Endothelial cell of umbilical vein (primary cell): ENCODE measurements at regions not wholly inside any gene's neighbourhood (a gene's known extent, or its start where the extent isn't known, plus 50 kb on each side); places are given as distances from the start of the nearest gene placed in this dataset.

Source experiments
- BruUV-seq: library from RNA; stranded (reverse); fragments of 400-500 nt; replicated peaks from 2 replicates; lab custom pipeline; 2021; lab: Mats Ljungman, UMichigan
- CTCF ChIA-PET: fragments of 300-600, 350-600 bp; sonication (Branson Sonifier 250); formaldehyde crosslinking; loops from one replicate; lab custom pipeline; 2021; ENCODE audit warnings: antibody characterized with exemption, inconsistent platforms; lab: Charles Lee
- POLR2A ChIA-PET: fragments of 300-600, 350-600 bp; sonication (Branson Sonifier 250); formaldehyde crosslinking; loops from one replicate; lab custom pipeline; 2021; ENCODE audit warnings: antibody characterized with exemption, inconsistent platforms; lab: Charles Lee
- DNase-seq: peaks from one replicate; pipeline ENCODE4 v3.0.0-alpha.2; 2011; ENCODE audit warnings: low read depth, low spot score
- FAIRE-seq: peaks from 2 replicates; lab custom pipeline; 2011; peaks lifted over from hg19 to GRCh38; lab: Jason Lieb, UNC
- H2AFZ ChIP-seq: 2 replicates; pipeline ENCODE4 v1.6.0; 2012; ENCODE audit warnings: low read depth, low read length, control low read depth, inconsistent platforms
- H3K27ac ChIP-seq: 2 replicates; pipeline ENCODE4 v1.5.1; 2011; ENCODE audit warnings: low read depth, mild to moderate bottlenecking, control low read depth, low read length, moderate library complexity; ENCODE audit not compliant: insufficient read depth
- H3K27me3 ChIP-seq, 2 experiments: 2 replicates each; pipeline versions ENCODE4 v1.6.0 to v1.6.1; 2011; ENCODE audit warnings: low read length in 2 of 2, mixed read lengths in 1 of 2; ENCODE audit not compliant: control insufficient read depth in 2 of 2, insufficient read depth in 2 of 2
- H3K36me3 ChIP-seq, 2 experiments: 2 replicates in 1 of 2; 3 replicates in 1 of 2; pipeline ENCODE4 v1.5.1; 2011; ENCODE audit warnings: low read length in 2 of 2, mild to moderate bottlenecking in 1 of 2, moderate library complexity in 1 of 2; ENCODE audit not compliant: control insufficient read depth in 2 of 2, insufficient read depth in 2 of 2; ENCODE audit errors: extremely low read depth in 1 of 2
- H3K4me1 ChIP-seq: 3 replicates; pipeline ENCODE4 v1.5.1; 2011; ENCODE audit warnings: mild to moderate bottlenecking, low read length; ENCODE audit not compliant: control insufficient read depth, insufficient read depth; ENCODE audit errors: extremely low read depth
- H3K4me2 ChIP-seq: 2 replicates; pipeline ENCODE4 v1.6.1; 2011; ENCODE audit warnings: low read length, control low read depth, mixed read lengths; ENCODE audit not compliant: insufficient read depth
- H3K4me3 ChIP-seq, 3 experiments: fragments of 200-600 bp in 1 of 3; sonication (generic), shearing (Covaris generic) in 1 of 3; replicated peaks in 1 of 3; 2 replicates each; pipeline ENCODE4 v1.5.1; 2011 to 2016; ENCODE audit warnings: control low read depth in 3 of 3, low read length in 3 of 3, mild to moderate bottlenecking in 2 of 3, inconsistent platforms in 1 of 3, low read depth in 1 of 3, moderate library complexity in 1 of 3; ENCODE audit not compliant: insufficient read depth in 1 of 3
- H3K79me2 ChIP-seq: 2 replicates; pipeline ENCODE4 v1.6.0; 2012; ENCODE audit warnings: low read length, inconsistent platforms; ENCODE audit not compliant: control insufficient read depth, insufficient read depth
- H3K9ac ChIP-seq: replicated peaks from 2 replicates; pipeline ENCODE3; 2011; ENCODE audit warnings: low read length, control low read depth; ENCODE audit not compliant: insufficient read depth; ENCODE audit errors: extremely low read depth
- H3K9me1 ChIP-seq: replicated peaks from 3 replicates; pipeline ENCODE4 v1.6.0; 2011; ENCODE audit warnings: mild to moderate bottlenecking, low read length; ENCODE audit not compliant: control insufficient read depth, insufficient read depth; ENCODE audit errors: extremely low read depth
- H3K9me3 ChIP-seq: replicated peaks from 2 replicates; pipeline ENCODE4 v1.5.1; 2012; ENCODE audit warnings: low read length, inconsistent platforms; ENCODE audit not compliant: control insufficient read depth, insufficient read depth
- H4K20me1 ChIP-seq: replicated peaks from 2 replicates; pipeline ENCODE3; 2011; ENCODE audit warnings: mild to moderate bottlenecking, low read length; ENCODE audit not compliant: control insufficient read depth, insufficient read depth; ENCODE audit errors: extremely low read depth
- EZH2 ChIP-seq: IDR thresholded peaks from 2 replicates; pipeline ENCODE4 v1.6.1; 2012; ENCODE audit warnings: borderline replicate concordance, low read depth, mild to moderate bottlenecking, moderate library complexity, low read length, inconsistent platforms; ENCODE audit not compliant: severe bottlenecking
- GATA2 ChIP-seq: IDR thresholded peaks from 2 replicates; pipeline ENCODE4 v1.7.0; 2011; ENCODE audit warnings: low read depth, mild to moderate bottlenecking, moderate library complexity, mixed read lengths, low read length; ENCODE audit not compliant: insufficient read length, insufficient read depth
- JUN ChIP-seq: IDR thresholded peaks from 2 replicates; pipeline ENCODE4 v1.6.1; 2011; ENCODE audit warnings: borderline replicate concordance, low read depth; ENCODE audit not compliant: insufficient read length, insufficient read depth
- MYC ChIP-seq: IDR thresholded peaks from one replicate; pipeline ENCODE4 v1.6.1; 2011; ENCODE audit warnings: mild to moderate bottlenecking, low read depth, low read length
- POLR2A ChIP-seq: IDR thresholded peaks from 2 replicates; pipeline ENCODE4 v1.6.1; 2012; ENCODE audit warnings: low read depth, mild to moderate bottlenecking, control low read depth, low read length
- dilution Hi-C: fragments of 300-500 bp; cut with MboI; formaldehyde crosslinking; loops from one replicate; pipeline ENCODE4 v1.15.0; 2019; ENCODE audit warnings: low sequenced_read_pairs; ENCODE audit not compliant: extremely low pct_ligation_motif_present
- intact Hi-C: fragments of 100-400 bp; cut with micrococcal nuclease; formaldehyde crosslinking; loops from one replicate; pipeline ENCODE4 v1.10.0; 2022
- TF ChIP-seq, protein P1 (sequence below): IDR thresholded peaks from 2 replicates; pipeline ENCODE4 v1.6.1; 2011; ENCODE audit not compliant: insufficient read depth, insufficient read length

DNA sequence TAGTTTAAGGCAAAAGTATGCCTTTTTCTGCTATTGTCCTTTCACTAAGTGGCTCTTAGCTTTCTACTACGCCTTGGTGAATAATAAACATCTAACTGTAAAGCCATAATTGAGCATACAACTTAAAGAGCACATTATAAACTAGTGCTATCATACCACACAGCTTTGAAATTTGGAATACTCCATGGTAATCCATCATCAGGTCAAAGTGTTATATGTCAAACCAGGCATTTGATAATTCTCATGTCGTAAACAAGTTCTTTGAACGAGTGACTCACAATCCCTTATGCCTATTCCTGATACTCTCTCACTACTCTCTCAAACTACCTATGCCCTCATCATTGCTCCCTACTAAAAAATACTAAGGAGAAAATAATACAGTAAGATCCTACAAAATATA lies 60.3 kb upstream of the FMN2 start:
- Histone ChIP-seq H3K27me3 (no peaks in the 10 kb centered on the region), H3K36me3 (no peaks in the 10 kb centered on the region), H3K79me2 (no peaks in the 10 kb centered on the region), H3K9me3 (no peaks in the 10 kb centered on the region), H3K4me3 (no peak overlapping the region), H3K9me1 (no peaks in the 10 kb centered on the region), H2AFZ (peak overlapping the region; percentile 66), H3K4me1 (peaks cover 21% of the 10 kb centered on the region), H3K9ac (peak overlapping the region; percentile 73), H3K4me2 (peak overlapping the region; percentile 77), H3K27ac (peak overlapping the region; percentile 89), H4K20me1 (no peaks in the 10 kb centered on the region)
- FAIRE-seq = no peak
- DNase-seq = peak; percentile 55
- dilution Hi-C loops (no loop called here), intact Hi-C loops (loop anchor here (2.0 to 10.0 kb wide), 2 partner anchors 61 to 1453 kb away; no protein-coding TSS in a partner anchor)
- ChIA-PET CTCF (interaction anchor here (0.7 to 7.0 kb wide), 4 partner anchors 11 to 158 kb away, joined by 3 to 78 read pairs (median 10); no protein-coding TSS in a partner anchor), POLR2A (no interaction called here)
- BruUV-seq = no TSS peak
- TF ChIP-seq JUN (peak; percentile 3), MYC (no peak)

DNA sequence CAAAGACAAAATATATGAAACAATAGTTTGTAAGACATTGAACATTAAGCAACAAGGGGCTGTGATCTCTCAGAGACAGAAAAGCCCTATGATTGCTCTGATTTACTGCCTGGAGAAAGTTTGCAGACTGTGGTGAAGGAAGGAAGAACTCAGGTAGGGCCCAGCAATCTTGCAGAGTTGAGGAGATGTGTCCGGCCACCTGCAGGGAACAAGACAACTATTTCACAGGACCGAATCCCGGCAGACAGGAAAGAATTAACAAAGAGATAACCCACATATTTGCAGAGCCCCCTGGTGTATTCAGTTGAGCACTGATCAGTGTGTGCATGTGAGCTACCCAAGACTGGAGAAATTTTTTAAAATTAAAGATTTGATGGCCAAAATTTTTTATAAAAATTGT lies 58.3 kb upstream of the FMN2 start:
- Histone ChIP-seq H3K4me3 (no peak overlapping the region), H3K27me3 (no peaks in the 10 kb centered on the region), H3K9me1 (no peaks in the 10 kb centered on the region), H3K79me2 (no peaks in the 10 kb centered on the region), H3K4me2 (no peak overlapping the region), H3K9me3 (no peaks in the 10 kb centered on the region), H2AFZ (no peak overlapping the region), H3K27ac (no peak overlapping the region), H3K9ac (no peak overlapping the region), H3K36me3 (no peaks in the 10 kb centered on the region), H4K20me1 (no peaks in the 10 kb centered on the region), H3K4me1 (peaks cover 17% of the 10 kb centered on the region)
- FAIRE-seq (no peak), DNase-seq (no peak)
- TF ChIP-seq GATA2 = no peak
- TF ChIP-seq EZH2 = no peak
- TF ChIP-seq POLR2A = no peak
- TF ChIP-seq, protein P1, sequence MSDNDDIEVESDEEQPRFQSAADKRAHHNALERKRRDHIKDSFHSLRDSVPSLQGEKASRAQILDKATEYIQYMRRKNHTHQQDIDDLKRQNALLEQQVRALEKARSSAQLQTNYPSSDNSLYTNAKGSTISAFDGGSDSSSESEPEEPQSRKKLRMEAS = no peak
- intact Hi-C loops = loop anchor here (10.0 kb wide), 1 partner anchor 1451 kb away; no protein-coding TSS in a partner anchor
- no TSS peak for BruUV-seq
- dilution Hi-C loops = no loop called here
- POLR2A ChIA-PET = no interaction called here
- CTCF ChIA-PET = no interaction called here
